ENCODE measurements at regions not wholly inside any gene's neighbourhood (a gene's known extent, or its start where the extent isn't known, plus 50 kb on each side); places are given as distances from the start of the nearest gene placed in this dataset.

- no peak for DNase-seq
- Histone ChIP-seq H3K4me3 (ENCODE audit: insufficient read depth, low read depth, low read length) (no peak overlapping the region), H3K27me3 (ENCODE audit: control insufficient read depth, insufficient read depth, low read length) (no peaks in the 10 kb centered on the region), H3K36me3 (replicated peaks; ENCODE audit: control insufficient read depth, insufficient read depth, low read length) (no peaks in the 10 kb centered on the region)
Observed at GRCh38 chr2:238649936-238650518, 197.9 kb upstream of the TWIST2 start.

DNA sequence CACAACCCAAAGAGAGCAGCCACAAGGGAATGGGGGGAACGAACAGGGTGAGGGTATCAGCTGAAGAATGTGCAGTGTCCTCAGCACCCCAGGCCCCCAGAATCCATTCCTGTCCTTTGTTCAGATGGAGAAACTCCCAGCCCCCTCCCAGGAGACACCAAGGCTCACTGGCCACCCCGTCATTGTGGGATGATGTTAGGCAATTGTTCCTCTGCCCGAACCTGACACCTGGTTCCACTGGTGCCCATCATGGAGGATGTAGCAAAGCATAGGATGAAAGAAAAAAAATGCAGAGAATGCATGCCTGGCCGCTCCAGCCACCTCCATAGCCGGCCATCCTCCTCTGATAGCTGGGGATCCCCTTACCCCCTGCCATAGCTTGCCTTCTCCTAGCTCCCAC is 197.3 kb upstream of the TWIST2 start:
- DNase-seq: no peak
- Histone ChIP-seq H3K27me3 (ENCODE audit: control insufficient read depth, insufficient read depth, low read length) (no peaks in the 10 kb centered on the region; the same call in 1 of the 2 replicates), H3K36me3 (replicated peaks; ENCODE audit: control insufficient read depth, insufficient read depth, low read length) (no peaks in the 10 kb centered on the region), H3K4me3 (ENCODE audit: insufficient read depth, low read depth, low read length) (no peak overlapping the region)

DNA sequence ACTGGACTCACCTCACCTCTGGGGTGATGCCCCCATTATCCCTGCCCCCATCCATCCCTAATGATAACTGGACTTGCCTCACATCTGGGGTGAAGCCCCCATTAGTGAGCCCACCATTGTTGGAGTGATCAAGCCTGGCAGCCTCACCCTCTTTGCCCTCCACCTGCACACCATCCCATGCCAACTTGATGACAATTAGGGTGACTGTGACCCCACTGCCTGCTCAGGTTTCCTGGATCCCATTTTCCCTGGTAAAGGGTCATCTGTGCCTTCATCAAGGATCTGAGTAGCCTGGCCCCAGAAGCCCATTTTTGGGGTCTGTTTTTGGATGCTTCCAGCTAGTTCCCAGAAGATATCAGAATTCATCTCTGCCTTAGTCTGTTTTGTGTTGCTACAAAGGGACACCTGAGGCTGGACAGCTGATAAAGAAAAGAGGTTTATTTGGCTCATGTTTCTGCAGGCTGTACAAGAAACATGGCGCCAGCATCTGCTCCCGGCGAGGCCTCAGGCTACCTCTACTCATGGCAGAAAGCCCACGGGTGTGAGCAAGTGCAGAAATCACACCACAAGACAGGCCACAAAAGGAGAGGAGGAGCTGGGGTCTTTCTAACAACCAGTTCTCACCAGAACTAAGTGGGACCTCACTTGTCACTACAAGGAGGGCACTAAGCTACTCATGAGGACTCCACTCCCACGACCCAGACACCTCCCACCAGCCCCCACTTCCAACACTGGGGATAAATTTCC is 196.4 kb upstream of the TWIST2 start:
- no peak for DNase-seq
- no peaks in the 10 kb centered on the region; the same call in 1 of the 2 replicates for H3K27me3 ChIP-seq (ENCODE audit: control insufficient read depth, insufficient read depth, low read length)
- no peaks in the 10 kb centered on the region for H3K36me3 ChIP-seq (replicated peaks; ENCODE audit: control insufficient read depth, insufficient read depth, low read length)
- H3K4me3 ChIP-seq (ENCODE audit: insufficient read depth, low read depth, low read length): no peak overlapping the region

GRCh38 chr2:238652053-238652770 is 195.7 kb upstream of the TWIST2 start:
- Histone ChIP-seq H3K36me3 (replicated peaks; ENCODE audit: control insufficient read depth, insufficient read depth, low read length) (no peaks in the 10 kb centered on the region), H3K27me3 (ENCODE audit: control insufficient read depth, insufficient read depth, low read length) (no peaks in the 10 kb centered on the region; the same call in 1 of the 2 replicates), H3K4me3 (ENCODE audit: insufficient read depth, low read depth, low read length) (no peak overlapping the region)
- DNase-seq: no peak

DNA sequence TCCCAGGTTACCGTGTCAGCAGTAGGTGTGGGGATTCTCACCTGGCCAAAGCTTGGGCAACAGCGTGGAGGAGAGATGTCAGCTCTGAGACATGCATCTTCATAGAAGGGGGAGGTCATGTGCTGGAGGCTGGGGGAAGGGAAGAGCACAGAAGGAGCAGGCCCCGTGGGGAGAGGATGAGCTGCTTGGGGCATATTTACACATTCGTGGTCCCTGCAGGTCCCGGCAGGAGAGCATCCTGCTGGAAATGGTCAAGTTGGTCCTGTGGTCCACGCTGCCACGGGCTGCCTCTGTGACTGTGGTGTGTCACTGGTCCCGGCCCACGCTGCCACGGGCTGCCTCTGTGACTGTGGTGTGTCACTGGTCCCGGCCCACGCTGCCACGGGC is 195.1 kb upstream of the TWIST2 start:
- H3K36me3 ChIP-seq (replicated peaks; ENCODE audit: control insufficient read depth, insufficient read depth, low read length): no peaks in the 10 kb centered on the region
- no peaks in the 10 kb centered on the region; the same call in 1 of the 2 replicates for H3K27me3 ChIP-seq (ENCODE audit: control insufficient read depth, insufficient read depth, low read length)
- H3K4me3 ChIP-seq (ENCODE audit: insufficient read depth, low read depth, low read length): no peak overlapping the region
- DNase-seq: no peak

DNA sequence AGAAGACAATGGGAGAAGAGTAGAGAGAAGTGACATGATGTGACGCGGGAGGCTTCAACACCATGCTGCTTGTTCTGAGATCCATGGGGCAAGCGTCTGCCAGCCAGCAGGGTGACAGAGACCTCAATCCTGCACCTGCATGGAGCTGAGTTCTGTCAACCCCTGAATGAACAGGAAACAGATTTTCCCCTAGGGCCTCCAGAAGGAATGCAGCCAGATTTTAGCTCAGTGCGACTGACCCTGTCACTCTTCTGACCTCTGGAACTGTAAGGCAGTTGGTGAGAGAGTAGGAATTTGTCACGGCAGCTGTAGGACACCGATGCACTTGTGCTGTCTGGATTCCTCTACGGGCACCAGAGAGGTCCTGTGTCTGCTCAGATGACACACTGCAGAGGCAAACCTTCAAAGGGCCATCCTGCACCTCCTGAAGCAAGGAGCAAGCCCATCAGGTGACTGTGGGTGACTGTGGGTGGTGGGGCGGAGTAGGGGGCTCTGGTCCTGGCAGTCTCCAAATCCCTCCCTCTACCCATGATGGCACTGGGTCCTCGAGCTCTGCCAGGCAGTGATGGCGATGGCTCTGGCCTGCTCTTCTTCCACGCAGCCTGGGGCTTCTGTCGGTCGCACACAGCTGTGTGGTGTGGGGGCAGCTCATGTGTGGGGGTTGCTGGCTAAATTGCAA is 194.3 kb upstream of the TWIST2 start:
- no peaks in the 10 kb centered on the region for H3K36me3 ChIP-seq (replicated peaks; ENCODE audit: control insufficient read depth, insufficient read depth, low read length)
- no peaks in the 10 kb centered on the region; the same call in 1 of the 2 replicates for H3K27me3 ChIP-seq (ENCODE audit: control insufficient read depth, insufficient read depth, low read length)
- H3K4me3 ChIP-seq (ENCODE audit: insufficient read depth, low read depth, low read length): no peak overlapping the region
- DNase-seq: no peak

- Histone ChIP-seq H3K36me3 (replicated peaks; ENCODE audit: control insufficient read depth, insufficient read depth, low read length) (no peaks in the 10 kb centered on the region), H3K27me3 (ENCODE audit: control insufficient read depth, insufficient read depth, low read length) (no peaks in the 10 kb centered on the region; the same call in 1 of the 2 replicates), H3K4me3 (ENCODE audit: insufficient read depth, low read depth, low read length) (no peak overlapping the region)
- peak; percentile 26 for DNase-seq
Observed at GRCh38 chr2:238654479-238655197, 193.2 kb upstream of the TWIST2 start.

- Histone ChIP-seq H3K27me3 (ENCODE audit: control insufficient read depth, insufficient read depth, low read length) (no peaks in the 10 kb centered on the region; the same call in 1 of the 2 replicates), H3K36me3 (replicated peaks; ENCODE audit: control insufficient read depth, insufficient read depth, low read length) (no peaks in the 10 kb centered on the region), H3K4me3 (ENCODE audit: insufficient read depth, low read depth, low read length) (no peak overlapping the region)
- no peak for DNase-seq
Observed at GRCh38 chr2:238655198-238655860, 192.6 kb upstream of the TWIST2 start.

- peak; percentile 24 for DNase-seq
- H3K27me3 ChIP-seq (ENCODE audit: control insufficient read depth, insufficient read depth, low read length): no peaks in the 10 kb centered on the region; the same call in 1 of the 2 replicates
- H3K36me3 ChIP-seq (replicated peaks; ENCODE audit: control insufficient read depth, insufficient read depth, low read length): no peaks in the 10 kb centered on the region
- no peak overlapping the region for H3K4me3 ChIP-seq (ENCODE audit: insufficient read depth, low read depth, low read length)
Observed at GRCh38 chr2:238655974-238656722, 191.7 kb upstream of the TWIST2 start.

GRCh38 chr2:238657132-238658053 is 190.5 kb upstream of the TWIST2 start:
- DNase-seq: peak; percentile 74
- H3K4me3 ChIP-seq (ENCODE audit: insufficient read depth, low read depth, low read length): no peak overlapping the region
- H3K36me3 ChIP-seq (replicated peaks; ENCODE audit: control insufficient read depth, insufficient read depth, low read length): no peaks in the 10 kb centered on the region
- no peaks in the 10 kb centered on the region; the same call in 1 of the 2 replicates for H3K27me3 ChIP-seq (ENCODE audit: control insufficient read depth, insufficient read depth, low read length)

DNA sequence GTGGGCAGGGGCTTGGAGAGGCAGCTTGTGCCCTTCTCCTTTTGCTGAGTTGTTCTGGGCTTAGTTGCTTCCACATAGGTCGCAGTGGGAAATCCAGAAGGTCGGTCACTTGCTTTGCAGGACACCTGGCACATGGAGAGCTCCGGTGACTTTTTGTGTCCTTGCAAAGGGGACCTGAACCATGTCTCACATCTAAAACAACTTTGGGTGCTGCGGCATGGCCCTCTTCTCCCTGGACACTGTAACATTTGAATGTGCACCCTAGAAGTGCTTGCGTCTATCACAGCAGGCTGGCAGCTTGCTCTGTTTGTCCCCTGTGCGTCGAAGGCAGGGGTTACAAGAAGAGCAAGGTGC is 189.9 kb upstream of the TWIST2 start:
- Histone ChIP-seq H3K27me3 (ENCODE audit: control insufficient read depth, insufficient read depth, low read length) (no peaks in the 10 kb centered on the region; the same call in 1 of the 2 replicates), H3K4me3 (ENCODE audit: insufficient read depth, low read depth, low read length) (no peak overlapping the region), H3K36me3 (replicated peaks; ENCODE audit: control insufficient read depth, insufficient read depth, low read length) (no peaks in the 10 kb centered on the region)
- DNase-seq: no peak

GRCh38 chr2:238658820-238659219 is 189.1 kb upstream of the TWIST2 start:
- Histone ChIP-seq H3K27me3 (ENCODE audit: control insufficient read depth, insufficient read depth, low read length) (no peaks in the 10 kb centered on the region; the same call in 1 of the 2 replicates), H3K36me3 (replicated peaks; ENCODE audit: control insufficient read depth, insufficient read depth, low read length) (no peaks in the 10 kb centered on the region), H3K4me3 (ENCODE audit: insufficient read depth, low read depth, low read length) (no peak overlapping the region)
- no peak for DNase-seq
